Liver (tissue), 8 donors: ENCODE measurements at regions not wholly inside any gene's neighbourhood (a gene's known extent, or its start where the extent isn't known, plus 50 kb on each side); places are given as distances from the start of the nearest gene placed in this dataset.
A peak's percentile ranks its signal among the peaks of the same experiment; 100 is the strongest.

Source experiments
- DNase-seq: peaks from one replicate; pipeline ENCODE4 v3.0.0-alpha.2; 2017; ENCODE audit warnings: low spot score
- H3K27ac ChIP-seq, 2 donors: one replicate each; pipeline ENCODE4 v1.7.0; 2013; ENCODE audit warnings: inconsistent platforms in 2 of 2, low read length in 2 of 2, control low read depth in 1 of 2, low read depth in 1 of 2, mild to moderate bottlenecking in 1 of 2
- H3K27me3 ChIP-seq, 4 donors: one replicate each; pipeline versions ENCODE4 v1.6.1 to v1.7.0; 2013; ENCODE audit warnings: low read length in 3 of 4, inconsistent platforms in 1 of 4, mild to moderate bottlenecking in 1 of 4, moderate library complexity in 1 of 4; ENCODE audit not compliant: control insufficient read depth in 4 of 4, insufficient read depth in 4 of 4
- H3K36me3 ChIP-seq, 4 donors: one replicate each; pipeline versions ENCODE4 v1.6.1 to v1.7.0; 2013; ENCODE audit warnings: low read length in 3 of 4, mild to moderate bottlenecking in 3 of 4, low read depth in 1 of 4, moderate library complexity in 1 of 4; ENCODE audit not compliant: control insufficient read depth in 4 of 4, insufficient read depth in 3 of 4
- H3K4me1 ChIP-seq, 4 donors: one replicate each; pipeline versions ENCODE4 v1.6.1 to v1.7.0; 2013; ENCODE audit warnings: low read length in 3 of 4, mild to moderate bottlenecking in 3 of 4, moderate library complexity in 1 of 4; ENCODE audit not compliant: control insufficient read depth in 4 of 4, insufficient read depth in 4 of 4
- H3K4me3 ChIP-seq, 3 donors: one replicate each; pipeline versions ENCODE4 v1.6.1 to v1.7.0; 2013; ENCODE audit warnings: low read length in 3 of 3, control low read depth in 1 of 3, low read depth in 1 of 3, mild to moderate bottlenecking in 1 of 3
- H3K9ac ChIP-seq, 2 donors: one replicate each; pipeline ENCODE4 v1.7.0; 2013; ENCODE audit warnings: low read length in 2 of 2, mild to moderate bottlenecking in 2 of 2, moderate library complexity in 2 of 2, control low read depth in 1 of 2, low read depth in 1 of 2
- H3K9me3 ChIP-seq, 4 donors: one replicate each; pipeline versions ENCODE4 v1.6.1 to v1.7.0; 2013; ENCODE audit warnings: low read length in 3 of 4; ENCODE audit not compliant: control insufficient read depth in 4 of 4
- EGR1 ChIP-seq, 2 donors: IDR thresholded peaks; 2 replicates each; pipeline ENCODE4 v1.6.1; 2016 to 2018; ENCODE audit warnings: antibody characterized with exemption in 2 of 2, low read depth in 2 of 2
- FOXA1 ChIP-seq: IDR thresholded peaks from 2 replicates; pipeline ENCODE4 v1.6.1; 2016; ENCODE audit warnings: antibody characterized with exemption
- FOXA2 ChIP-seq: IDR thresholded peaks from 2 replicates; pipeline ENCODE4 v1.6.1; 2016; ENCODE audit warnings: antibody characterized with exemption
- GABPA ChIP-seq, 2 donors: IDR thresholded peaks in 1 of 2; conservative IDR thresholded peaks in 1 of 2; 2 replicates each; pipeline ENCODE4 v1.6.1; 2016; ENCODE audit warnings: antibody characterized with exemption in 2 of 2, mild to moderate bottlenecking in 1 of 2, moderate library complexity in 1 of 2
- HNF4A ChIP-seq, 2 donors: conservative IDR thresholded peaks; 2 replicates each; pipeline ENCODE4 v1.6.1; 2016; ENCODE audit warnings: antibody characterized with exemption in 2 of 2, mild to moderate bottlenecking in 2 of 2
- HNF4G ChIP-seq: IDR thresholded peaks from 2 replicates; pipeline ENCODE4 v1.6.1; 2016; ENCODE audit warnings: antibody characterized with exemption
- JUND ChIP-seq, 2 donors: IDR thresholded peaks; 2 replicates each; pipeline ENCODE4 v1.6.1; 2016; ENCODE audit warnings: antibody characterized with exemption in 2 of 2
- NR2F2 ChIP-seq: IDR thresholded peaks from 2 replicates; pipeline ENCODE4 v1.6.1; 2016; ENCODE audit warnings: antibody characterized with exemption
- RAD21 ChIP-seq, 2 donors: IDR thresholded peaks; 2 replicates each; pipeline ENCODE4 v1.6.1; 2016; ENCODE audit warnings: antibody characterized with exemption in 2 of 2, mild to moderate bottlenecking in 2 of 2
- RXRA ChIP-seq, 2 donors: IDR thresholded peaks; 2 replicates each; pipeline ENCODE4 v1.6.1; 2017 to 2018; ENCODE audit warnings: antibody characterized with exemption in 2 of 2, mild to moderate bottlenecking in 1 of 2
- SP1 ChIP-seq: IDR thresholded peaks from 2 replicates; pipeline ENCODE4 v1.6.1; 2018; ENCODE audit warnings: antibody characterized with exemption, mild to moderate bottlenecking
- TAF1 ChIP-seq: conservative IDR thresholded peaks from 2 replicates; pipeline ENCODE4 v1.6.1; 2016; ENCODE audit warnings: antibody characterized with exemption, mild to moderate bottlenecking
- YY1 ChIP-seq: IDR thresholded peaks from 2 replicates; pipeline ENCODE4 v1.6.1; 2016; ENCODE audit warnings: antibody characterized with exemption, mild to moderate bottlenecking
- WGBS: extraction: QIAGEN DNeasy Blood & Tissue Kit; methylation state at CpG from one replicate; pipeline ENCODE4 v1.1.7; 2013; 5-methylcytosine and 5-hydroxymethylcytosine counted together
- TF ChIP-seq, protein P1 (sequence below): IDR thresholded peaks from 2 replicates; pipeline ENCODE4 v1.6.1; 2016; ENCODE audit warnings: antibody characterized with exemption
- TF ChIP-seq, protein P2 (sequence below): IDR thresholded peaks from 2 replicates; pipeline ENCODE4 v1.6.1; 2016; ENCODE audit warnings: antibody characterized with exemption
- TF ChIP-seq, protein P3 (sequence below): IDR thresholded peaks from 2 replicates; pipeline ENCODE4 v1.6.1; 2016; ENCODE audit warnings: antibody characterized with exemption
- TF ChIP-seq, protein P4 (sequence below): IDR thresholded peaks from 2 replicates; pipeline ENCODE4 v1.6.1; 2016; ENCODE audit warnings: antibody characterized with exemption, mild to moderate bottlenecking
- TF ChIP-seq, protein P5 (sequence below): fragments of 150-350 bp; IDR thresholded peaks from 2 replicates; pipeline ENCODE4 v1.5.1; 2017; ENCODE audit warnings: improper control_type of control experiment, low read depth, low read length; ENCODE audit not compliant: missing input control
- donor health status: healthy.
- donor health status: healthy.
- donor health status: healthy.
- donor health status: healthy.
- donor health status: healthy.

DNA sequence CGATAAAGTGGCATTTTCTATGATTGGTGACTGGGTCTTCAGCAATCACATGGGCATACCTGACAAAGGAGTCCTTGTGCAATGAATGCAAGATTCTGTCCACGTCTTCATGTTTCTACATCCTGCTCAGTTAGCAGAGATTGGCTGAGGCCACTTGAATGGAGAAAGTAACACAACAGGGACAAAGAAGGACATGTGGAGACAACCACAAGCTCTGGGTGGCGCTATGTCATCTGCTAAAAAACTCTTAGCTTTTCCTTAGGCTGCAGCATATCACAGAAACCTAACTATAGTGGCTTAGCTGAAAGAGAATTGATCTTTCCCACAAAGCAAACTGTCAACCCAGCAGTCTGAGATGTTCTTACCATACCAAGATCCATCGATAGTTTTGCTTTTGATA, 1109.7 kb downstream of the SOCS6 start:
- Histone ChIP-seq H3K27ac (no peak overlapping the region), H3K9ac (no peak overlapping the region), H3K9me3 (no peaks in the 10 kb centered on the region), H3K27me3 (no peaks in the 10 kb centered on the region), H3K4me1 (no peaks in the 10 kb centered on the region), H3K36me3 (no peaks in the 10 kb centered on the region), H3K4me3 (no peak overlapping the region)
- no peak for DNase-seq
- TF ChIP-seq RAD21 (IDR thresholded peaks at IDR 0.05) = peak; percentile 60 to 63
- TF ChIP-seq, protein P1, sequence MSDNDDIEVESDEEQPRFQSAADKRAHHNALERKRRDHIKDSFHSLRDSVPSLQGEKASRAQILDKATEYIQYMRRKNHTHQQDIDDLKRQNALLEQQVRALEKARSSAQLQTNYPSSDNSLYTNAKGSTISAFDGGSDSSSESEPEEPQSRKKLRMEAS = no peak
- 44% methylated on average over 4 of the region's 4 CpGs for WGBS

DNA sequence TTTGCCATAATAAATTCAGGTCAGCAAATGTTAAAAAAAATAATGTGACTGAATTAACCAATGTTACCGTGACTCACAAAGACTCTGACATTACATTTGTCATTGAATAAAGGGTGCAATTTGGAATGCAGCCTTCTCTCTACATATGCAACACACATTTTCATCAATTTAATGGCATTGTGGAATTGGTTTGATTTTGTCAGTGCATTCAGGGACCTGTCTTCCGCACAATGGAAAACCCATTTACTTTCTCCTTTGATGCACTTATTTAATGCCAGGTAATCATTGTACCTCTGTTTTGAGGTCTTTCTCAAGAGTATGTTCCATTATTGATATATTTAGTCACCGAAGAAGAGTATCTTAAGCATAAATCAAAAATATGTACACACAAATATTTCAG, 1099.3 kb downstream of the SOCS6 start:
- Histone ChIP-seq H3K36me3 (no peaks in the 10 kb centered on the region), H3K4me1 (no peaks in the 10 kb centered on the region), H3K27me3 (no peaks in the 10 kb centered on the region), H3K4me3 (no peak overlapping the region), H3K9me3 (no peaks in the 10 kb centered on the region), H3K27ac (no peak overlapping the region), H3K9ac (no peak overlapping the region)
- TF ChIP-seq FOXA2 (no peak), GABPA (IDR thresholded peaks at IDR 0.05 in 1 of 2, conservative IDR thresholded peaks at IDR 0.05 in 1 of 2) (no peak), FOXA1 (no peak), EGR1 (IDR thresholded peaks at IDR 0.05; ENCODE audit: low read depth in 2 of 2) (no peak), RXRA (IDR thresholded peaks at IDR 0.05) (no peak), TAF1 (no peak), RAD21 (IDR thresholded peaks at IDR 0.05) (no peak), HNF4A (conservative IDR thresholded peaks at IDR 0.05) (no peak), HNF4G (no peak), NR2F2 (no peak), YY1 (no peak), JUND (IDR thresholded peaks at IDR 0.05) (no peak), SP1 (no peak)
- TF ChIP-seq, protein P2, sequence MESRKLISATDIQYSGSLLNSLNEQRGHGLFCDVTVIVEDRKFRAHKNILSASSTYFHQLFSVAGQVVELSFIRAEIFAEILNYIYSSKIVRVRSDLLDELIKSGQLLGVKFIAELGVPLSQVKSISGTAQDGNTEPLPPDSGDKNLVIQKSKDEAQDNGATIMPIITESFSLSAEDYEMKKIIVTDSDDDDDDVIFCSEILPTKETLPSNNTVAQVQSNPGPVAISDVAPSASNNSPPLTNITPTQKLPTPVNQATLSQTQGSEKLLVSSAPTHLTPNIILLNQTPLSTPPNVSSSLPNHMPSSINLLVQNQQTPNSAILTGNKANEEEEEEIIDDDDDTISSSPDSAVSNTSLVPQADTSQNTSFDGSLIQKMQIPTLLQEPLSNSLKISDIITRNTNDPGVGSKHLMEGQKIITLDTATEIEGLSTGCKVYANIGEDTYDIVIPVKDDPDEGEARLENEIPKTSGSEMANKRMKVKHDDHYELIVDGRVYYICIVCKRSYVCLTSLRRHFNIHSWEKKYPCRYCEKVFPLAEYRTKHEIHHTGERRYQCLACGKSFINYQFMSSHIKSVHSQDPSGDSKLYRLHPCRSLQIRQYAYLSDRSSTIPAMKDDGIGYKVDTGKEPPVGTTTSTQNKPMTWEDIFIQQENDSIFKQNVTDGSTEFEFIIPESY = no peak
- TF ChIP-seq, protein P1 = no peak
- TF ChIP-seq, protein P3, sequence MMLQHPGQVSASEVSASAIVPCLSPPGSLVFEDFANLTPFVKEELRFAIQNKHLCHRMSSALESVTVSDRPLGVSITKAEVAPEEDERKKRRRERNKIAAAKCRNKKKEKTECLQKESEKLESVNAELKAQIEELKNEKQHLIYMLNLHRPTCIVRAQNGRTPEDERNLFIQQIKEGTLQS = no peak
- TF ChIP-seq, protein P4, sequence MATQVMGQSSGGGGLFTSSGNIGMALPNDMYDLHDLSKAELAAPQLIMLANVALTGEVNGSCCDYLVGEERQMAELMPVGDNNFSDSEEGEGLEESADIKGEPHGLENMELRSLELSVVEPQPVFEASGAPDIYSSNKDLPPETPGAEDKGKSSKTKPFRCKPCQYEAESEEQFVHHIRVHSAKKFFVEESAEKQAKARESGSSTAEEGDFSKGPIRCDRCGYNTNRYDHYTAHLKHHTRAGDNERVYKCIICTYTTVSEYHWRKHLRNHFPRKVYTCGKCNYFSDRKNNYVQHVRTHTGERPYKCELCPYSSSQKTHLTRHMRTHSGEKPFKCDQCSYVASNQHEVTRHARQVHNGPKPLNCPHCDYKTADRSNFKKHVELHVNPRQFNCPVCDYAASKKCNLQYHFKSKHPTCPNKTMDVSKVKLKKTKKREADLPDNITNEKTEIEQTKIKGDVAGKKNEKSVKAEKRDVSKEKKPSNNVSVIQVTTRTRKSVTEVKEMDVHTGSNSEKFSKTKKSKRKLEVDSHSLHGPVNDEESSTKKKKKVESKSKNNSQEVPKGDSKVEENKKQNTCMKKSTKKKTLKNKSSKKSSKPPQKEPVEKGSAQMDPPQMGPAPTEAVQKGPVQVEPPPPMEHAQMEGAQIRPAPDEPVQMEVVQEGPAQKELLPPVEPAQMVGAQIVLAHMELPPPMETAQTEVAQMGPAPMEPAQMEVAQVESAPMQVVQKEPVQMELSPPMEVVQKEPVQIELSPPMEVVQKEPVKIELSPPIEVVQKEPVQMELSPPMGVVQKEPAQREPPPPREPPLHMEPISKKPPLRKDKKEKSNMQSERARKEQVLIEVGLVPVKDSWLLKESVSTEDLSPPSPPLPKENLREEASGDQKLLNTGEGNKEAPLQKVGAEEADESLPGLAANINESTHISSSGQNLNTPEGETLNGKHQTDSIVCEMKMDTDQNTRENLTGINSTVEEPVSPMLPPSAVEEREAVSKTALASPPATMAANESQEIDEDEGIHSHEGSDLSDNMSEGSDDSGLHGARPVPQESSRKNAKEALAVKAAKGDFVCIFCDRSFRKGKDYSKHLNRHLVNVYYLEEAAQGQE = no peak
- TF ChIP-seq, protein P5, sequence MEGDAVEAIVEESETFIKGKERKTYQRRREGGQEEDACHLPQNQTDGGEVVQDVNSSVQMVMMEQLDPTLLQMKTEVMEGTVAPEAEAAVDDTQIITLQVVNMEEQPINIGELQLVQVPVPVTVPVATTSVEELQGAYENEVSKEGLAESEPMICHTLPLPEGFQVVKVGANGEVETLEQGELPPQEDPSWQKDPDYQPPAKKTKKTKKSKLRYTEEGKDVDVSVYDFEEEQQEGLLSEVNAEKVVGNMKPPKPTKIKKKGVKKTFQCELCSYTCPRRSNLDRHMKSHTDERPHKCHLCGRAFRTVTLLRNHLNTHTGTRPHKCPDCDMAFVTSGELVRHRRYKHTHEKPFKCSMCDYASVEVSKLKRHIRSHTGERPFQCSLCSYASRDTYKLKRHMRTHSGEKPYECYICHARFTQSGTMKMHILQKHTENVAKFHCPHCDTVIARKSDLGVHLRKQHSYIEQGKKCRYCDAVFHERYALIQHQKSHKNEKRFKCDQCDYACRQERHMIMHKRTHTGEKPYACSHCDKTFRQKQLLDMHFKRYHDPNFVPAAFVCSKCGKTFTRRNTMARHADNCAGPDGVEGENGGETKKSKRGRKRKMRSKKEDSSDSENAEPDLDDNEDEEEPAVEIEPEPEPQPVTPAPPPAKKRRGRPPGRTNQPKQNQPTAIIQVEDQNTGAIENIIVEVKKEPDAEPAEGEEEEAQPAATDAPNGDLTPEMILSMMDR = no peak
- WGBS = 83% methylated on average over 3 of the region's 3 CpGs
- DNase-seq = no peak
